MM.1S (cell line): ENCODE measurements at regions not wholly inside any gene's neighbourhood (a gene's known extent, or its start where the extent isn't known, plus 50 kb on each side); places are given as distances from the start of the nearest gene placed in this dataset.

Experiments used
- CTCF ChIP-seq: fragments of 300-600 bp; sonication (generic); IDR thresholded peaks from 2 replicates; pipeline ENCODE4 v1.5.1; 2016; ENCODE audit warnings: antibody characterized with exemption, low read length, mixed read lengths
- EZH2 ChIP-seq: fragments of 300-600 bp; sonication (generic); optimal IDR thresholded peaks from 2 replicates; pipeline ENCODE3; 2017; ENCODE audit warnings: low read depth, mild to moderate bottlenecking, antibody characterized with exemption, low read length, mixed read lengths
- EZH2phosphoT487 ChIP-seq: fragments of 300-600 bp; sonication (generic); IDR thresholded peaks from 2 replicates; pipeline ENCODE4 v1.6.1; 2018; ENCODE audit warnings: antibody characterized with exemption, low read length

DNA sequence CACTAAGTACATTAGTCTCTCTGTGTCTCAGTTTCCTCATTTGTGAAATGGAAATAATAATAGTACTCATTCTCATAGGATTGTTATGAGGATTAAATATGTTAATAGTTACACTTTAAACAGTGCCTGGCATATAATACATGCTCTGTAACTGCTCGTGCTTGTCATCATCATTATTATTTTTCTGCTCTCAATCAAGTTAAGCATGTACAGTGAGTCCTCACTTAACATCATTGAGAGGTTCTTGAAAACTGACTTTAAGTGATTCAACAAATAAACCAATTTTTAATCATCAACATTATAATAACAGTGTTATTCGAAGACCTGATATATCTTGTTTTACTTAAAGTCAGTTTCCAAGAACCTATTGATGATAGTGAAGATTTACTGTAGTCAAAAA lies 322.3 kb downstream of the ZFHX3 start:
- TF ChIP-seq CTCF (no peak), EZH2 (no peak), EZH2phosphoT487 (no peak)
